HCT116 (cell line): ENCODE measurements at regions not wholly inside any gene's neighbourhood (a gene's known extent, or its start where the extent isn't known, plus 50 kb on each side); places are given as distances from the start of the nearest gene placed in this dataset.

Experiments
- ATAC-seq: fragments of 200-7000 bp; cut with Tn5 transposase; 2 replicates; pipeline ENCODE4 v1.9.1; 2020; ENCODE audit warnings: mild to moderate bottlenecking, moderate library complexity
- BruUV-seq: library from RNA; stranded (reverse); fragments of 400-500 nt; replicated peaks from 2 replicates; lab custom pipeline; 2021; lab: Mats Ljungman, UMichigan
- CTCF ChIA-PET: fragments of 300-600 bp; sonication (Branson Sonifier 250); formaldehyde crosslinking; loops from one replicate; lab custom pipeline; 2021; ENCODE audit warnings: antibody characterized with exemption; lab: Charles Lee
- POLR2A ChIA-PET: fragments of 300-600, 350-600 bp; sonication (Branson Sonifier 250); formaldehyde crosslinking; loops from one replicate; lab custom pipeline; 2021; ENCODE audit warnings: antibody characterized with exemption; lab: Charles Lee
- RAD21 ChIA-PET, 2 experiments: fragments of 300-600 bp; sonication (Branson Sonifier 250); formaldehyde crosslinking; loops; one replicate each; lab custom pipeline; 2023; ENCODE audit warnings: low total read pairs in 2 of 2; ENCODE audit not compliant: uncharacterized antibody in 2 of 2, unreplicated experiment in 2 of 2, low non-redundant PET in 1 of 2; lab: Charles Lee
- DNase-seq: peaks from one replicate; pipeline ENCODE4 v3.0.0-alpha.2; 2010; ENCODE audit warnings: low read depth, low spot score
- H2AFZ ChIP-seq: fragments of 200-600 bp; shearing (Covaris generic), sonication (generic); 2 replicates; pipeline ENCODE4 v1.6.1; 2017; ENCODE audit warnings: low read depth, mixed run types, mixed read lengths, antibody characterized with exemption, low read length; ENCODE audit not compliant: poor library complexity, severe bottlenecking
- H3K27ac ChIP-seq: 2 replicates; pipeline ENCODE4 v1.5.1; 2012; ENCODE audit warnings: low read depth, low read length
- H3K27me3 ChIP-seq: fragments of 200-600 bp; sonication (generic); 2 replicates; pipeline ENCODE4 v1.6.1; 2016; ENCODE audit warnings: mixed run types, low read length, mixed read lengths; ENCODE audit not compliant: insufficient read depth
- H3K36me3 ChIP-seq, 2 experiments: fragments of 200-500 bp in 1 of 2; fragments of 200-600 bp in 1 of 2; sonication (Bioruptor generic) in 1 of 2; sonication (generic) in 1 of 2; 2 replicates each; pipeline versions ENCODE4 v1.5.1 to v1.6.1; 2014 to 2016; ENCODE audit warnings: low read length in 2 of 2, inconsistent platforms in 1 of 2, mixed read lengths in 1 of 2, mixed run types in 1 of 2; ENCODE audit not compliant: insufficient read depth in 2 of 2, control insufficient read depth in 1 of 2
- H3K4me1 ChIP-seq, 2 experiments: fragments of 200-600 bp in 1 of 2; sonication (generic) in 1 of 2; 2 replicates each; pipeline versions ENCODE4 v1.5.1 to v1.6.1; 2012 to 2017; ENCODE audit warnings: low read length in 2 of 2, inconsistent platforms in 1 of 2, mild to moderate bottlenecking in 1 of 2, mixed read lengths in 1 of 2, mixed run types in 1 of 2, moderate library complexity in 1 of 2; ENCODE audit not compliant: insufficient read depth in 2 of 2, control insufficient read depth in 1 of 2
- H3K4me2 ChIP-seq: fragments of 200-600 bp; sonication (generic); 2 replicates; pipeline ENCODE4 v1.6.1; 2017; ENCODE audit warnings: mixed run types, low read length, mixed read lengths
- H3K4me3 ChIP-seq, 2 experiments: fragments of 200-600 bp in 1 of 2; sonication (generic) in 1 of 2; replicated peaks in 1 of 2; 2 replicates each; pipeline ENCODE4 v1.5.1; 2011 to 2016; ENCODE audit warnings: low read length in 2 of 2, control low read depth in 1 of 2, low read depth in 1 of 2, mild to moderate bottlenecking in 1 of 2, mixed read lengths in 1 of 2, mixed run types in 1 of 2
- H3K79me2 ChIP-seq: fragments of 200-600 bp; sonication (generic); 2 replicates; pipeline ENCODE4 v1.6.1; 2017; ENCODE audit warnings: mild to moderate bottlenecking, mixed run types, low read length, moderate library complexity, mixed read lengths; ENCODE audit not compliant: insufficient read depth
- H3K9ac ChIP-seq: fragments of 200-600 bp; sonication (generic); 2 replicates; pipeline ENCODE4 v1.6.1; 2016; ENCODE audit warnings: low read length, mixed read lengths
- H3K9me2 ChIP-seq: fragments of 200-600 bp; sonication (generic), shearing (Covaris generic); 2 replicates; pipeline ENCODE4 v1.6.1; 2017; ENCODE audit warnings: mixed run types, mild to moderate bottlenecking, moderate library complexity; ENCODE audit not compliant: insufficient read depth
- H3K9me3 ChIP-seq, 2 experiments: fragments of 200-500 bp in 1 of 2; fragments of 200-600 bp in 1 of 2; sonication (Bioruptor generic) in 1 of 2; sonication (generic) in 1 of 2; 2 replicates each; pipeline ENCODE4 v1.6.1; 2014 to 2017; ENCODE audit warnings: low read length in 2 of 2, mixed read lengths in 2 of 2, inconsistent platforms in 1 of 2, low read depth in 1 of 2, mild to moderate bottlenecking in 1 of 2, mixed run types in 1 of 2, moderate library complexity in 1 of 2; ENCODE audit not compliant: control insufficient read depth in 1 of 2, insufficient read depth in 1 of 2
- H4K20me1 ChIP-seq: fragments of 200-600 bp; sonication (generic), shearing (Covaris generic); 2 replicates; pipeline ENCODE4 v1.6.1; 2017; ENCODE audit warnings: mixed run types, mild to moderate bottlenecking, moderate library complexity; ENCODE audit not compliant: insufficient read depth
- CBX3 ChIP-seq: IDR thresholded peaks from 2 replicates; pipeline ENCODE4 v1.6.1; 2012; ENCODE audit warnings: low read depth
- CEBPB ChIP-seq: IDR thresholded peaks from 2 replicates; pipeline ENCODE4 v1.6.1; 2012; ENCODE audit warnings: low read depth
- EGR1 ChIP-seq: IDR thresholded peaks from 2 replicates; pipeline ENCODE4 v1.6.1; 2012; ENCODE audit warnings: low read depth
- ELF1 ChIP-seq: IDR thresholded peaks from 2 replicates; pipeline ENCODE4 v1.6.1; 2012; ENCODE audit warnings: low read depth, borderline replicate concordance
- JUND ChIP-seq: IDR thresholded peaks from 2 replicates; pipeline ENCODE4 v1.6.1; 2012
- MAX ChIP-seq: IDR thresholded peaks from 2 replicates; pipeline ENCODE4 v1.6.1; 2012
- SRF ChIP-seq: IDR thresholded peaks from 2 replicates; pipeline ENCODE4 v1.6.1; 2012; ENCODE audit warnings: low read depth
- YY1 ChIP-seq: IDR thresholded peaks from 2 replicates; pipeline ENCODE4 v1.6.1; 2011; ENCODE audit warnings: low read length, low read depth, moderate library complexity, mild to moderate bottlenecking; ENCODE audit not compliant: insufficient replicate concordance; ENCODE audit errors: extremely low read depth
- ZBTB33 ChIP-seq: IDR thresholded peaks from 2 replicates; pipeline ENCODE4 v1.6.1; 2011; ENCODE audit warnings: mild to moderate bottlenecking, low read length, moderate library complexity; ENCODE audit not compliant: insufficient replicate concordance; ENCODE audit errors: extremely low read depth
- intact Hi-C: fragments of 100-400 bp; cut with micrococcal nuclease; formaldehyde crosslinking; loops from 2 replicates; pipeline ENCODE4 v1.10.0; 2022
- TF ChIP-seq, protein P1 (sequence below): IDR thresholded peaks from 2 replicates; pipeline ENCODE4 v1.6.1; 2012
- TF ChIP-seq, protein P2 (sequence below), 3 experiments: fragments of 200-600 bp in 1 of 3; sonication (generic) in 1 of 3; IDR thresholded peaks in 2 of 3; conservative IDR thresholded peaks in 1 of 3; 2 replicates each; pipeline ENCODE4 v1.5.1; 2012 to 2017; ENCODE audit warnings: low read depth in 2 of 3, low read length in 2 of 3, antibody characterized with exemption in 1 of 3, borderline replicate concordance in 1 of 3, control low read depth in 1 of 3, mild to moderate bottlenecking in 1 of 3, mixed read lengths in 1 of 3, mixed run types in 1 of 3, moderate library complexity in 1 of 3; ENCODE audit not compliant: insufficient read depth in 1 of 3

GRCh38 chr19:20276011-20276731, 109.2 kb downstream of the ZNF486 start:
- Histone ChIP-seq H3K4me3 (no peak overlapping the region), H3K9me3 (peaks cover 8 to 14% of the 10 kb centered on the region in 2 experiments; a peak in 2 of 4 replicates), H4K20me1 (no peaks in the 10 kb centered on the region), H3K9me2 (no peaks in the 10 kb centered on the region), H3K27me3 (no peaks in the 10 kb centered on the region), H3K27ac (no peak overlapping the region), H3K4me2 (no peak overlapping the region), H3K79me2 (no peaks in the 10 kb centered on the region), H3K4me1 (no peaks in the 10 kb centered on the region), H2AFZ (no peak overlapping the region), H3K36me3 (no peaks in the 10 kb centered on the region), H3K9ac (no peak overlapping the region)
- DNase-seq (no peak), ATAC-seq (no peak)
- ChIA-PET RAD21 (no interaction called here), CTCF (no interaction called here), POLR2A (no interaction called here)
- BruUV-seq, result no TSS peak
- intact Hi-C loops, result no loop called here
- TF ChIP-seq JUND (no peak), ZBTB33 (no peak), CEBPB (no peak), ELF1 (no peak), MAX (no peak), EGR1 (no peak), SRF (no peak), YY1 (no peak), CBX3 (no peak)
- TF ChIP-seq, protein P1, sequence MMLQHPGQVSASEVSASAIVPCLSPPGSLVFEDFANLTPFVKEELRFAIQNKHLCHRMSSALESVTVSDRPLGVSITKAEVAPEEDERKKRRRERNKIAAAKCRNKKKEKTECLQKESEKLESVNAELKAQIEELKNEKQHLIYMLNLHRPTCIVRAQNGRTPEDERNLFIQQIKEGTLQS, result no peak
- TF ChIP-seq, protein P2, sequence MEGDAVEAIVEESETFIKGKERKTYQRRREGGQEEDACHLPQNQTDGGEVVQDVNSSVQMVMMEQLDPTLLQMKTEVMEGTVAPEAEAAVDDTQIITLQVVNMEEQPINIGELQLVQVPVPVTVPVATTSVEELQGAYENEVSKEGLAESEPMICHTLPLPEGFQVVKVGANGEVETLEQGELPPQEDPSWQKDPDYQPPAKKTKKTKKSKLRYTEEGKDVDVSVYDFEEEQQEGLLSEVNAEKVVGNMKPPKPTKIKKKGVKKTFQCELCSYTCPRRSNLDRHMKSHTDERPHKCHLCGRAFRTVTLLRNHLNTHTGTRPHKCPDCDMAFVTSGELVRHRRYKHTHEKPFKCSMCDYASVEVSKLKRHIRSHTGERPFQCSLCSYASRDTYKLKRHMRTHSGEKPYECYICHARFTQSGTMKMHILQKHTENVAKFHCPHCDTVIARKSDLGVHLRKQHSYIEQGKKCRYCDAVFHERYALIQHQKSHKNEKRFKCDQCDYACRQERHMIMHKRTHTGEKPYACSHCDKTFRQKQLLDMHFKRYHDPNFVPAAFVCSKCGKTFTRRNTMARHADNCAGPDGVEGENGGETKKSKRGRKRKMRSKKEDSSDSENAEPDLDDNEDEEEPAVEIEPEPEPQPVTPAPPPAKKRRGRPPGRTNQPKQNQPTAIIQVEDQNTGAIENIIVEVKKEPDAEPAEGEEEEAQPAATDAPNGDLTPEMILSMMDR (IDR thresholded peaks at IDR 0.05 in 2 of 3, conservative IDR thresholded peaks at IDR 0.05 in 1 of 3; ENCODE audit: borderline replicate concordance in 1 of 3, insufficient read depth in 1 of 3, low read depth in 2 of 3, low read length in 2 of 3), result no peak
